Fibroblast of skin of left biceps (primary cell): ENCODE measurements at regions not wholly inside any gene's neighbourhood (a gene's known extent, or its start where the extent isn't known, plus 50 kb on each side); places are given as distances from the start of the nearest gene placed in this dataset.
A peak's percentile ranks its signal among the peaks of the same experiment; 100 is the strongest.

Source experiments
- DNase-seq, 2 experiments: peaks; one replicate each; pipeline ENCODE4 v3.0.0-alpha.2; 2013; ENCODE audit warnings: low read depth in 2 of 2

GRCh38 chrX:69554321-69554947 lies 50.3 kb downstream of the NALF2 start:
- DNase-seq = no peak

DNA sequence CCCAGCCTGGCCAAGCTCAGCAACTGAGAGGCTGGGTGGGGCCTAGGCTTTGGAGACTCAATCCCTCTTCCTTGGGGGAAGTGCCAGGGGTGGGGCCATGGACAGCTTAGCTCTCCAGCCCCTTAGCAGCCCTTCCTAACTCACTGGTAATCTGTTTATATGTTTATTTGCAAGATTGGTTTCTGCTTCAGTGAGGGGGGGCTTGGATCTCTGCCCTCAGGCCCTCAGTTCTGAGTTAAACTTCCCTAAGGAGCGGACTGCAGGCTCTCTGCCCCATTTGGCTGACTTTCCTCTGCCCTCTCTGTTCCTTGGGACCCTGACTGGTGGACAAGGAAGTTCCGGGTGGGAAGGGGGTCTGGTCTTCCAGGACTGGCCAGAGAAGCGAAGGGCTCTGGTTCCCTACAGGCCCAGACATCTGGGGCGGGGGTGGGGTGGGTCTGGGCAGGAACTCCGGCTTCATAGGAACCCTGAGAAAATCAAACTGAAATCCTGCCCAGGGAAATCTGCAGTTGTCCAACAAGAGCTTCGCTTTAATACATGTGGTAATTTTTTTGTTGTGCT lies 51.4 kb downstream of the NALF2 start:
- no peak for DNase-seq

- DNase-seq = peak; percentile 8 to 13
Measured at GRCh38 chrX:69556060-69557011, 52.2 kb downstream of the NALF2 start.

- DNase-seq = no peak
Measured at GRCh38 chrX:69562904-69563578, 52.9 kb upstream of the EDA start.

GRCh38 chrX:69564665-69565064 lies 51.2 kb upstream of the EDA start:
- DNase-seq = no peak

DNA sequence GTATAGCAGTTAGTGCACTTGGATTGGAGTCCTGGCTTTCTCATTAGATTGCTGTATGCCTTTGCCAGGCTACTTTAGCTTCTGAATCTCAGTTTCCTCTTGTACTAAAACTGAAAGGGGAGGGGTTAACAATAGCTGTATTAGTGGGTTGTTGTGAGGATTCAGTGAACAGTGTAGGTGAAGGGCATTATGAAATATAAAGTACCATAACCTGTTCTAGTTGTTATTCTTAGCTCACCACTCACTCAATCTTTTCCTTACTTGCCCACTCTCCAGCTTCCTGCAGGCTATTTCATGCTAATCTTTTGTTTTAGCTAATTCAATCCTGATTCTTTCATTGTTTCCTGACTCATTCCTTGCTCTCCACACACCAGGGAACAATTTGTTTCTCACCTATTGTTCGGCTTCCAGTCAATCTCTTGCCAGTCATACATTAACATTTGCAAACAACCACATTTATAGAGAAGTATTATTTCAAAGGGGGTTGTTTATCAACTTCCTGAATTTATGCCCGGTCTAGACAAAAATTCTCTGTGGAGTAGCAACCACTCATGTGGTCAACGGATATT lies 50.6 kb upstream of the EDA start:
- no peak for DNase-seq
